Inflammatory macrophage treated with lipopolysaccharide for 4 hours (primary cell): ENCODE measurements at regions not wholly inside any gene's neighbourhood (a gene's known extent, or its start where the extent isn't known, plus 50 kb on each side); places are given as distances from the start of the nearest gene placed in this dataset.
"Not testable (repeated sequence)": the region's sequence is repeated elsewhere in the genome, so short reads cannot be mapped to it uniquely, and the experiment has no call there.

Experiments used
- DNase-seq: peaks from one replicate; pipeline ENCODE4 v3.0.0-alpha.2; 2020

DNA sequence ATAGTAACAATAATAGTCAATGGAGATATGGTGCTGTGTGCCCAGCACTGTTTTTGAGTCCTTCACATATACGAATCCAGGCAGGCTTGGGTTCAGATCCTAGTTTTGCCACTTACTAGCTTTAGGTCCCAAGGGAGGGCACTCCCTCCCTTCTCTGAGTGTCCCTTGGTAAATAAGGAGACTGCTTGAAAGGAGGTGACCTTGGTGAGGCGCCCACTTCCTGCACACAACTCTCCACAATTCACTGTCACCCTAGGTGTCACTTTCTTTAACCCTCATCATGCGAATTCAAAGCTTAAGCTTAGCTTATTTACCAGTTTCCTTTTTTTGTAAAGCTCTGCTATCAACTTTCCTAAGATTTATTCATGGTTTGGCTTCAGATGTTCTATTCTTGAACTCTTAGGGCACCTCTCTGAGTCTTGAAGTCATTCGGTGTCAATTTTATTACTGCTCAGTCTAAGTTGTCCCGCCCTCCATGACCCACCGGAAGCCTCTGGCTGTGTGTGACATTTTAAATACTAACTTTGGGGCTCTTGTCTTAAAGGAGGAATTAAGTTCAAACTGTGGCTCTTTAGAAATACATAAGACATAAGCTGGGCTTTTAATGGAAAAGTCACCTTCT is 170.7 kb upstream of the ZNF618 start:
- DNase-seq = no peak

DNA sequence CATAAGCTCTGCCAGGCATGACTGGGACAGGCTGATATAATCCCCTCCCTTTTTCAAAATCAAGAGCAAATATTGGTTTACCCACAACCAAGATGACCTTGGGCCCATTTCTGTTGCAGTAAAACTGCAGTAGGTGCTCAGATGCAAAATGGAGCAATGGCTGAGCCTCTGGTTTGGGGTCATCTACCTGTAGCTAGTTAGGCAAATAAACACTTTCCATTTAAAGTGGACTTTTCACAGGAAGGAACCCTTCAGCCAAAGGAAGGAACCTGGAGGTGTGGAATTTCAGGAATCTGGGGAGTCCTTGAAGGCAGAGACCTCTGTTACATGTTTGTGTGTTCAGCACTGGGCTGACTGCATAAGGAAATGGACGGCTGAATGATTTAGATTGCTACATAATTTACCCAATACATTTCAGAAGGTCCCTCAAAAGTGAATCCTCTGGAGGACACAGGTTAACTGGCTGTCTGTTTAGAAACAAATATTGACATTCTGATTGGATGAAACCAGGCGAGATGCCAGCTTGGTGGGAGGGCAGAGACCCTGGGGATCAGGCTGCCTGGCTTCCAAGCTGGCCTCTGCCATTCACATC is 170.1 kb upstream of the ZNF618 start:
- no peak for DNase-seq

DNA sequence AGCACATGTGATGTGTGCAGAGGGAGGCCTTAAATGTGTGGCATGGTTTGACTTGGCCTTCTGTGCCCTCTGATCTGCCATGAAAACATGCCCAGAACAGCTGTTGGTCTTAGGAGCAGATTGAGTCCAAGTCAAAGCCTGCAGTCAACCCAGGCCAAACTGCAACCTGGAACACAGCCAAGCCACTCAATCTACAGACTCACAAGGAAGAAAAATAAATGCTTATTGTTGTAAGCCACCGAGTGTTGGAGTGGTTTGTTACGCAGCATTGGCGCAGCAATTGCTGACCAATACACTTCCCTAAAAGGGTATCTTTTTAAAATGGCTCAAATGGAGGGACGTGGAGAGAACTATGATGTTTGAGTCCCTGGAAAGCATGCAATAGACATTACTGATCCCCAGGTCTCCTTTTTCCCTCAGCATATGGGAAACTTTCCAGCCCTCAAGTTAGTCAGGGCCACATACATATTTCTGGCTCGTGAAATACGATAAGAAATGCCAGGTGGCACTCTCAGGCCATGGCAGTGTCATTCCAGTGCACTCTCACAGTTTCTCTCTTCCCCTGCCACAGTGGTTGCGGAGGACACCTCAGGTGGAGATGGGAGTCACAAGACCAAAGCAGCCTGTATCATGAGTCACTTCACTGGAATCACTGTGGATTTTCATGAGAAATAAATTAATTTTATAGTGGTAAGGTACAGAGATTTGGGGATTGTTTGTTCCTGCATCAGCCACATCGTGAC is 168.0 kb upstream of the ZNF618 start:
- no peak for DNase-seq

DNA sequence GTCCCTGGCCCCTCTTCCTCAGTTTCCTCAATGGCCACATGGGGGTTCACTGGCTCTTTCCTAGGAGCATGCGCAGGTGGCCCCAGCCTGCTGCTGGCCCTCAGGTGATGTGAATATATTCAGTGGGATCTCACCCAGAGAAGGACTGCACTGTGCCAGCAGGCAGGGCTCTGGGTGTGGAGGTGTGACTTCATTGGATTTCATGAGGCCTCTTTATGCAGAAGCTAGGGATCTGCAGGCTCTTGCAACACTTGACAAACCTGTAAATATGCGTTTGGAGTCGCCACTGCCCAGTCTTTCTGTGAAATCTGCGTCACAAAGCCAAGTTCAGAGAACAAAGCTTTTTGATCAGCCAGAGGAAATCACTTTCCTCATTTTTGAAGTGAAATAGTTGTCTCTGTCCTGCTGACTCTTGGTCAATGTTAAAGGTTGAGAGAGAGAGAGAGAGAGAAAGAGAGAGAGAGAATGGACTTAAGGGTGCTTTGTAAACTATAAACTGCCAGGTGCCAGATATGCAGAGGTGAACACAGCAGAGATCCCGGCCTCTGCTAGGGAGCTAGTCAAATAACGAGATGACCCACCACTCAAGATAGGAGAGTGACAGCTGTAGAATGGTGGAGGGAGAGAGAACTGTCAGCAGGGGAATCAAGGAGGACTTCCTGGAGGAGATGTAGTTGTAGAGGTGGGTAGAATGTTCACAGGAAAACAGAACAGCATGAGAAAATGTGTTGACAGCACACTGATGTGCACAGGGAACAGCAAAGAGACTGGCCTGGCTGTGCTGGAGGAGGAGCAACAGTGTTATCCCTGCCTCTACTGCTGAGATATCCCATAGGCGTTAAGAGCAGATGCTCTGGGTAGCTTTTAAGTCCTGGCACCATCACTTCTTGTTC is 167.0 kb upstream of the ZNF618 start:
- no peak for DNase-seq

DNA sequence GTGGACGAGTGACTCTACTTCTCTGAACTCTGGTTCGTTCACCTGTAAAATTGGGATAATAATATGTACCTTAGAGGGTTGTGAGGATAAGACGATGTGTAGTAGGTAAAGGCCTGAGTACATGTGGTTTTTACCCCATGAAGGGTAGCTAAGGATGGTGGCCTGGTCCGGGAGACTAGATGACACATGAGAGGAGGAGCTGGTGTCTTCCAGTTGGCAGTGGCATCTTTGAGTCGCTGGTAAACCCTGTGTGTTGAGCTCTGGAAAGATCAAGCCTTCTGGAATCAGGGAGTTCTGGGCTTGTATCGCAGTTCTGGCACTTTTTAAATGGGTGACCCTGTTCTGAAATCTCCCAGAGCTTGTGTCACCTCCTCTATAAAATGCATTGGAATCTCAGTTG is 166.4 kb upstream of the ZNF618 start:
- DNase-seq = no peak

DNA sequence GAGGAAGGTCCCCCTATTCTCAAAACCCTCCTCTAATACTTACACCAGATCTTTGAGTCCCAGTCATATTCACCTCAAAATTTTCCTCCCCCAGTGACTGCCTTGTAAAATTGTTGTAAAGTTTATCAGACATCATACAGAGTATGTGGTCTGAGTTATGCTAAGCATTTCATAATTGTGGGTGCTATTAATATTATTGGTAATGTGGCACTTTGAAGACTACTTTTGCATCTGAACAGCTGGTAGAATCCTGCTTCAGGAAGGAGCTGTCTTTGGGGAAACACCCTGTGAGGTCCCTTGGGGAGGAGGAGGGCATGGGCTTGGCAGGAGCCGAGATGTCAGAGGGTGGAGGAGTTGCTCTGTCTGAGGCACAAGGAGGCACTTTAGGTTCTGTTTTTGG is 164.9 kb upstream of the ZNF618 start:
- DNase-seq = no peak

DNA sequence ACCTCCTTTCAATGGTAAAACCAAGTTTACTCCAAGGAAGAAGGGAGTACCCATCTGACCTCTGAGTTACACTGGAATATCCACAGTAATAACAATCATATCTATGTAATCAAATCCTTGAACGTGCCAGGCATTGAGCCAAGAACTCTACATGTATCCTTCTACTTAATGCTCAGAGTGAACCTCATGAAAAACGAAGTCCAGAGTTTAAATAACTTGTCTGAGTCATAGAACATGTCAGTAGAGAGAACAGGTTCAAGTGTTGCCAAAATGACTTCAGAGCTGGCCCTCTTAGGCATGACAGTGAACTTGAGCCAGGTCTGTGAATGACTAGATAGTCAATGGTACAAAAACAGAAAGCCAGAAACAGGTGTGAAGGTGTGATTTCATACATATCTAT is 164.1 kb upstream of the ZNF618 start:
- DNase-seq = no peak

DNA sequence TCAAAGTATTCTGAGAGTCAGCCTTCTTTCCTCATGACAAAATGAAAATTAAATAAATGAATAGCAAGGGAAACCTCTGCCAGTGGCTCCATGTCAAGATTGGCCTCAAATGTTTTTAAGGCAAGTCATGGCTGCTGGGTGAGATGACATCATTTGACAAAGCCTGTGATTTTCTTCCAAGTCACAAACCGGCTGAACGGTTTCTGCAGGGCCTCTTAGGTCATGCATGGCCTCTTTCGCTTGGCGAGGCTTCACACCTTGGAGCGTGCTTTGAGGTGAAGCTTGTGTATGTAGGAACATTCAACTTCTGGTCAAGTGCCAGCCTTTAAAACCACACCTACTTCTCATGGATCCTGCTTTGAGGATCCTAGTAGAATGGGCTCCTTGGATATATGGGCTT is 161.0 kb upstream of the ZNF618 start:
- DNase-seq = no peak

DNA sequence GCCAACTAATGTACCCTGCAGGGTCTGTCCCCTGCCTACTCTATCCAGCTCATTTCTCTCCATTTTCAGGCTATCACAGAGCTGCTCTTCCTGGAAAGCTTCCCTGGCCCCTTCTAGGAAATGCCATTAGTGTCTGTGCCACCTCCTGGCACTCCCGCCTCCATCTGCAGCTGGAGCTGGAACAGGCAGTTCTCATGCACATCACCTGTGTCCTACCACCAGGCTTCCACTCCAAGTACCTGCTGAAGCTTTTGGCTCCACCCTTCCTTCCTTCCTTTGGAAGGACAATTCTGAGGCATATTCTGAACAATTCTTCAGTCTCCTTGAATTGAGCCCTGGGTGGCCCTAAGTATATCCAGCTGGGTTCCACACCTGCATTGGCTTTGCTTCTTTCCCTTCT is 156.2 kb upstream of the ZNF618 start:
- no peak for DNase-seq

DNA sequence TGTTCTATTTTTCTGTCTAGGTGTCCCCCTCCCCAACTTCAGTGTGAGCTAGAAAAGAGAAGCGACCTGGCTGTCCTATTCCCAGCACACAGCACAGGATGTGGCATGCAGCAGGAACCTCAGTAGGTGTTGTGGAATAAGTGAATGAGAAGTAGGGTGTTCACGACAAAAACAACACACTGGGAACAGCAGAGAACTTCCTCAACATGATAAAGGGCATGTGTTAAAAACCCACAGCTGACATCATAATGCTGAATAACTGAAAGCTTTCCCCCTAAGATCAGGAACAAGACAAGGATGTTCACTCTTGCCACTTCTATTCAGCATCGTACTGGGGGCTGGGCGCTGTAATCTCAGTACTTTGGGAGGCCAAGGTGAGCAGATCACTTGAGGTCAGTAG is 155.6 kb upstream of the ZNF618 start:
- peak; percentile 19 for DNase-seq

DNA sequence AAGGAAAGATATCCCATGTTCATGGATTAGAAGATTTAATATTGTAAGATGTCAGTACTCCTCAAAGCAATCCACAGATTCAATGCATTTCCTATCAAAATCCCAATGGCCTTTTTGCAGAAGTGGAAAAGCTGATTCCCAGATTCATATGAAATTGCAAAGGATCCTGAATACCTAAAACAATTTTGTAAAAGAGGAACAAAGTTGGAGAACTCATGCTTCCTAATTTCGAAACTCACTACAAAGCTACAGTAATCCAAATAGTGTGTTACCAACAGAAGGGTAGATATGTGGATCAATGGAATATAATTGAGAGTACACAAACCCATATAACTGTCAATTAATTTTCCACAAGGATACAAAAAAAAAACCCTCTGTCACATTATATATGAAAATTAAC is 154.3 kb upstream of the ZNF618 start:
- peak; percentile 27 for DNase-seq

DNA sequence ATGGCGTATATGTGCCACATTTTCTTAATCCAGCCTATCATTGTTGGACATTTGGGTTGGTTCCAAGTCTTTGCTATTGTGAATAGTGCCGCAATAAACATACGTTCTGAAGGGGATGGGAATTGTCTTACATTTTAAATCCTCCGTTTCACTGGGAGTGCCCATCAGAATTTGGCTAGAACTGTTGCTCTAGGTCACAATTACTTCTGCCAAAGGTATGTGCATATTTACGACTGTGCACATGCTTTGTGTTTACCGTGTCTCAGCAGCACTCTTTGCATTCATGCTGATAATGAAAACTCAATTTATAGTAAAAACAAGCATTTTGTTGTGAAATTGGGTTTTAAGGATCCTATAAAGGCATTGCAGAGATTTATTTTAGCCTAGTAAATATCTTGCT is 151.9 kb upstream of the ZNF618 start:
- no peak for DNase-seq

DNA sequence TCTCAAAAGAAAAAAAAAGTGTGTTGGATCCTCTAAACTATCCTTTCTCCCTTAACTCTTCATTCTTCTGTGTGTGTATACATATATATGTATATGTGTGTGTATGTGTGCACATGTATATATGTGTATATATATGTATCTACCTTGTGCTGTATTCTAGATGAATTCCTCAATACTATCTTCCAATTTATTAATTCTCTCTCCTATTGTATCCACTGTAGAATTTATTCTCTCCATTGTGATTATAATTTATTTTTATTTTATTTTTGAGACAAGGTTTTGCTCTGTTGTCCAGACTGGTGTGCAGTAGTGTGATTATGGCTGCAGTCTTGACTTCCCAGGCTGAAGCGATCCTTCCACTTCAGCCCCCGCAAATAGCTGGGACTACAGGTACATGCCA is 147.1 kb upstream of the ZNF618 start:
- DNase-seq = no peak

DNA sequence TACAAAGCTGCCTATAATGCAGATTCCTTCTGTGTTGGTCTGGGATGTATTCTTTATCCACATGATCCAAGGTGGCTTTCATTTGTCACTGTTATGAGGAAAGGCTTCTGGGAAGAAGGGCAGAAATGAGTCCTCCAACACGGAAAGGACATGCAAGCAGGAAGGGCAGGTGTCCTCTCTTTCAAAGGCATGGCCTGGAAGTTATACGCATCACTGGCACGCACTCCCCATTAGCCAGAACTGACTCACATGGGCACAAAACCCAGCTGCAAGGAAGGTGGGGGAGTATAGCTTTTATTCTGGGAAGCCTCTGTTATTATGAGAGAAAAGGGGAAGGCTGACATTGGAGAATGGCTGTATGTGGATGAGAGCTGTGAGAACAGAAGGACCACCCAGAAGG is 141.3 kb upstream of the ZNF618 start:
- DNase-seq = no peak

DNA sequence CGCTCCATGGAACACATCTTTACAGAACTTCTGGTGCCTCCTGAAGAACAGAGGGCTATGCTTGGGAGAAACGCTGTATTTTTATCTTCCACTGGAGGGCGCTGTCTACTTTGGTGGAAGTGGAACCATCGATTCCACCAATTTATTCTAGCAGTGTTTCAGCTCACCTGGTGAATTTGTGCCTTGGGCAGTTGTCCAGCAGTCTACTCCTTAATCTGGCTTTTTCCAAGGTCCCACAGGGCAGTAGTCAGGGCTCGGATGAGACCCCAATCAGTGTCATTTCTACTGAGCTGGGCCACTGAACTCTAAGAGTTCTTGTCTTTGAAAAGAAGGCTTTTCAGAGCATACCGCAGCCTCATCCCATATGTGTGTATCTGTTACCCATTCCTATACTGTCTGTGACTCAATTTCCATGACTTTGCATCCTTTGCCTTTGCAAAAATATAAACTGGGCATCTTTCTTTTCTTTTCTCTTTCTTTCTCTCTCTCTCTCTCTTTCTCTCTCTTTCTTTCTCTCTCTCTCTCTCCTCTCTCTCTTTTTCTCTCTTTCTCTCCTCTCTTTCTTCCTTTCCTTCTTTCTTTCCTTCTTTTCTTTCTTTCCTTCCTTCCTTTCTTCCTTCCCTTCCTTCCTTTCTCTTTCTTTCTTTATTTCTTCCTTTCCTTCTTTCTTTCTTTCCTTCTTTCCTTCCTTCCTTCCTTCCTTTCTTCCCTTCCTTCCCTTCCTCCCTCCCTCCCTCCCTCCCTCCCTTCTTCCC is 138.4 kb upstream of the ZNF618 start:
- peak; percentile 60 for DNase-seq

DNA sequence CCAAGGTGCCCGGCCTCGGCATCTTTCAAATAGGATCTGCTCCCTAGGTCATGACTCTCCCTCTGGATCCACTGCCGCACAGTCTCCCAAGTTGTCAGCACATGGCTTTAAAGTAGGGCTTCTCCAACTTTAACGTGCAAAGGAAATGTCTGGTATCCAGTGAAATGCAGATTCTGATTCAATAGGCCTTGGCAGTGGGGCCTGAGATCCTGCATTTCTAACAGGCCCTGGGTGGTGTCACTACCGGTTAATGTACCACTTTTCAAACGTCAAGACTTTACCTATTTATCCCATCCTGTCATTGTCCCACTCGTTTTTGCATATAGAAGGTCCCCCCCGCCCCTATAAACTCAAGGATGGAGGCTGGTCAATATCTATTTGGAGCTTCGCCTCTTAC is 137.6 kb upstream of the ZNF618 start:
- DNase-seq = no peak

DNA sequence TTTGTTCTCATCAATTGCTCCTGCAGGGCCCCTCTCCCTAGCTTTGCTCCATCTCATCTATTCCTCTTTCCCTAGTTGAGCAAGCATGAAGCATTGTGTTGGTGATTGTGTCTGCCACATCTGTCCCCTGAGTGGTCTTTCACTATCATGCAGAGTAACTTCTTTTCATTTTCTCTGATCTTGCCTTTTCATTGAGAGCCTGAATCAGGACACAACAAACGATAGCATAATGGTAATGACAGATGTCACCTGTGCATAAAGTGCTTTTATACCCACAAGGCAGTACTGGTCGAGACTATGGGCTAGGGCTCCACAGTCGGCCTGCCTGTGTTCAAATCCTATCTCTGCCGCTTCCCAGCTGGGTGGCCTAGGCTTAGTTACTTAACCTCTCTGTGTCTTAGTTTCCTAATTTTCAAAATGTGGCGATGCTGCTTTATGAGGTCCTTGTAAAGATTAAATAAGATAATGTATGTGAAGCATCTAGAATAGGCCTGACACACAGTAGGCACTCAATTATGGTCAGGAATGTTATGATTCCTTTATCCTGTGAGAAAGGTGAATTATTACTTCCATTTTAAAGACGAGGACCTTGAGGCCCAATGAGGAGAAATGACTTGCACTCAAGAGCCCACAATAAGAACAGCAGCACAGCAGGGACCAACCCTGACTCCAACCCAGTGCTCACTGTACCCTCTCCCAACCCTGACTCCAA is 137.1 kb upstream of the ZNF618 start:
- DNase-seq = no peak

DNA sequence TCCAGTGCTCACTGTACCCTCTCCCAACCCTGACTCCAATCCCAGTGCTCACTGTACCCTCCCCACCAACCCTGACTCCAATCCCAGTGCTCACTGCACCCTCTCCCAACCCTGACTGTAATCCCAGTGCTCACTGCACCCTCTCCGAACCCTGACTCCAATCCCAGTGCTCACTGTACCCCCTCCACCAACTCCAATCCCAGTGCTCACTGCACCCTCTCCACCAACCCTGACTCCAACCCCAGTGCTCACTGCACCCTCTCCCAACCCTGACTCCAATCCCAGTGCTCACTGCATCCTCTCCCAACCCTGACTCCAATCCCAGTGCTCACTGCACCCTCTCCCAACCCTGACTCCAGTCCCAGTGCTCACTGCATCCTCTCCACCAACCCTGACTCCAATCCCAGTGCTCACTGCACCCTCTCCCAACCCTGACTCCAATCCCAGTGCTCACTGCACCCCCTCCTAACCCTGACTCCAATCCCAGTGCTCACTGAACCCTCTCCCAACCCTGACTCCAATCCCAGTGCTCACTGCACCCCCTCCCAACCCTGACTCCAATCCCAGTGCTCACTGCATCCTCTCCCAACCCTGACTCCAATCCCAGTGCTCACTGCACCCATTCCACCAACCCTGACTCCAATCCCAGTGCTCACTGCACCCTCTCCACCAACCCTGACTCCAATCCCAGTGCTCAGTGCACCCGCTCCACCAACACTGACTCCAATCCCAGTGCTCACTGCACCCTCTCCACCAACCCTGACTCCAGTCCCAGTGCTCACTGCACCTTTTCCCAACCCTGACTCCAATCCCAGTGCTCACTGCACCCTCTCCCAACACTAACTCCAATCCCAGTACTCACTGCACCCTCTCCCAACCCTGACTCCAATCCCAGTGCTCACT is 136.3 kb upstream of the ZNF618 start:
- DNase-seq = not testable (repeated sequence)

DNA sequence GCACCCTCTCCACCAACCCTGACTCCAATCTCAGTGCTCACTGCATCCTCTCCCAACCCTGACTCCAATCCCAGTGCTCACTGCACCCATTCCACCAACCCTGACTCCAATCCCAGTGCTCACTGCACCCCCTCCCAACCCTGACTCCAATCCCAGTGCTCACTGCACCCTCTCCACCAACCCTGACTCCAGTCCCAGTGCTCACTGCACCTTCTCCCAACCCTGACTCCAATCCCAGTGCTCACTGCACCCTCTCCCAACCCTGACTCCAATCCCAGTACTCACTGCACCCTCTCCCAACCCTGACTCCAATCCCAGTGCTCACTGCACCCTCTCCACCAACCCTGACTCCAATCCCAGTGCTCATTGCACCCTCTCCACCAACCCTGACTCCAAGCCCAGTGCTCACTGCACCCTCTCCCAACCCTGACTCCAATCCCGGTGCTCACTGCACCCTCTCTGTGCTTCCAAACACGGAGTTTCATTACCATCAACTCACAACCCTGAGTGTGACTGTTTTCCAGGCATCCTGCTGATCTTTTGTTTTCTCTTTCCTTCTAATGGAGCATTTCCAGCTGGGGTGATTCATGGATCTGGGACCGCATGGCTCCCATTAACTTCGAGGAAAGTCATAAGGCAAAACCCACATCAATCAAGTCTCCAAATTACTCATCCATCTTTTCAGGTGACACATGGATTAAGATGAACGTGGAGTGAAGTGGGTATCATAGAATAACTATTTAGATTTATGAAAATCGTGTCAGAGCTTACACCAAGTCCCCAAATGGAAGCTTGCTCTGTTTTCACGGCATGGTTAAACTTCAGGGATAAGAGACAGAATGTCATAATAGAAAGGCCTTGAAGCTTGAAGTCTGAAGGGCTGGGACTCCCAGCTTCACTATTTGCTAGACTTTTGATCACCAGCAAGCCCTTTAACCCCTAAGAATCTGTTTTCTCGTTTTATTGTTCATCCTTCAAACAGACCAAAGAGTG is 135.3 kb upstream of the ZNF618 start:
- DNase-seq = not testable (repeated sequence)
